HT1080 (cell line): ENCODE measurements at regions not wholly inside any gene's neighbourhood (a gene's known extent, or its start where the extent isn't known, plus 50 kb on each side); places are given as distances from the start of the nearest gene placed in this dataset.

Experiments used
- DNase-seq: peaks from one replicate; pipeline ENCODE4 v3.0.0-alpha.2; 2015; ENCODE audit warnings: low read depth

DNA sequence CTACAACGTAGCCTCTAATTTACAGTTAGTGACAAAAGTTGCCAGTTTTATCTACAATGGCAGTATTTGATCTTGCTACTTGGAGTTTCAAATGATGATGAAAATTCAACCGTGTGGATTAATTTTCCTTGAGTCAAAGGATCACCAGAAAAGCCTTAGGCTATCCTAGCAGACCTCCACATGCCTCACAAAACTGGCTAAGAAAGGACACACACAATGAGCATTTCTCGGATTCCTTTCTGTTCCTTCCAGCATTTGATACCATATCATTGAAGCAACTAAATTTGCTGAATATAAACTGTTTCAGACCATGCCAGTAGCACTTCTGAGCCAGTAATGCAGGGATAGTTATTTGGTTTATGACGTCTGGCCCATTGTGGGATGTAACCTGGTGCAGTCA lies 587.4 kb upstream of the MDFIC2 start:
- no peak for DNase-seq

GRCh38 chr3:70890020-70890394 lies 577.6 kb upstream of the MDFIC2 start:
- no peak for DNase-seq

GRCh38 chr3:70889162-70890019 lies 577.0 kb upstream of the MDFIC2 start:
- DNase-seq, result no peak

DNA sequence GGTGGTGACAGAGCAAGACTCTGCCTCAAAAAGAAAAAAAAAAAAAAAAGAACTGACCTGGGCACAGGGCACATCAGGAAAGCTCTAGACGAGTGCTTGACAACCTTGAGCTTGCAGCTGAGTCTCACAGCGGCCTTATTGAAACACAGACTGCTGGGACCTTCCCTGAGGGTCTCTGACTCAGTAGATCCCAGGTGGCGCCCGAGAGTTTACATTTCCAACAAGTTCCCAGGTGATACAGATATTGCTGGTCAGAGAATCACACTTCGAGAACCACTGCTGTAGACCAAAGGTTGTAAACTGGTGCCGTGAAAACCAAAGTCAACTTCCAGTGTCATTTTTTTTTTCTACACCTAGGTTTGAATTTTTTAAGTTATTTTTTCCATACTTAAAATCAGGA lies 573.2 kb upstream of the MDFIC2 start:
- no peak for DNase-seq

GRCh38 chr3:70882104-70882503 lies 569.7 kb upstream of the MDFIC2 start:
- DNase-seq, result peak; percentile 39

DNA sequence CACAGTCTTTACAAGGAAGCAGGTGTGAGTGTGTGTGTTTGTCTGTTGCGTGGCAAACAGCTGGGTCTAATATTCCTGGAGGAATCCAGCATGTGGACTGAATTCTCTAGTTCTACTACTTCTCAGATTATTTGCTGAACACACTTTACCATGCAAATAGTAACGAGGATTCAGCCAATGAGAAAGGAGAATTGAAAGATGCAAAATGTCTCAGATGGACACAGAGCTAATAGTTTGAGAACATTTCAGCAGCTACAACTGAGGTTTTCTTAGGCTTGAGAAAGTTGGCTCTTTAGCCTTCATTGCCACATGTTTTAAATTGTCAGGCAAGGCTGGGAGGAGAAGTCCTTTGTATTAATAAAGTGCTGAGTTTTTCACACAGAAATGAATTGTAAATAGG lies 568.0 kb upstream of the MDFIC2 start:
- no peak for DNase-seq

DNA sequence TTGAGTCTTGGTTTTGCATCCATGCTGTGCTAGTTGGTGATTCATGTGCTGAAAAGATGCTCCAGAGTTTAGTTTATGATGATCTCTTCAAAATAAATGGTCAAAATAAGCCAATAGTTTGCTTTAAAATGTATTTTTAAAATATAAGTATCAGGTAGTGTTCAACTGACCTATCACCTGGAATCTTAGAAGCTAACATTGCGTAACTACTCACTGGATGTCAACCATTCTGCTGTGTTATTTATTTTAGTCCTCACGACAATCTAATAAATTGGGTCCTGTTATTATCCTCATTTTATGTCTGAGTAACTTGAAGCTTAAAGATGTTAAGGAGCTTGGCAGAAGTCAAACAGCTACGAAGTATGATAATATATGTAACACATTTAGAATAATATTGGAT lies 563.7 kb upstream of the MDFIC2 start:
- no peak for DNase-seq

- DNase-seq, result no peak
Measured at GRCh38 chr3:70874196-70874595, 561.8 kb upstream of the MDFIC2 start.

DNA sequence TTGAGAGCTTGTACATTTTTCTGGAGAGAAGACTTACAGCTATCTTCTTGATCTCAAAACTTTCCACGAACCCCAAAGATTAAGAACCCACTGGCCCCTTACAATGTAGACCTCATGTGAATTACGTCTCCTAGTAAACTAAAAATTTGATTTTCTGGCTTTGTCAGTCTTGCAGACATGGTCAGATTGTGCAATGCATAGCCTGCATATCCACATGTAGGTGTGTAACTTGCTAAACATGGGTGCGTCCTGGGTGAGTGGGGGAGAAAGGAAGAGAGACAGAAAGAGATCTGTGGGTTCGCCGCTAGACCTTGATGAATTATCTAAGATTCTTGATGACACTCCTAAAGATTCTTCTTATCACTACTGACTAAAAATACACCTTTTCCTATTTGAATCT lies 561.2 kb upstream of the MDFIC2 start:
- DNase-seq, result no peak

- DNase-seq, result peak; percentile 78
Measured at GRCh38 chr3:70871909-70872656, 559.6 kb upstream of the MDFIC2 start.

DNA sequence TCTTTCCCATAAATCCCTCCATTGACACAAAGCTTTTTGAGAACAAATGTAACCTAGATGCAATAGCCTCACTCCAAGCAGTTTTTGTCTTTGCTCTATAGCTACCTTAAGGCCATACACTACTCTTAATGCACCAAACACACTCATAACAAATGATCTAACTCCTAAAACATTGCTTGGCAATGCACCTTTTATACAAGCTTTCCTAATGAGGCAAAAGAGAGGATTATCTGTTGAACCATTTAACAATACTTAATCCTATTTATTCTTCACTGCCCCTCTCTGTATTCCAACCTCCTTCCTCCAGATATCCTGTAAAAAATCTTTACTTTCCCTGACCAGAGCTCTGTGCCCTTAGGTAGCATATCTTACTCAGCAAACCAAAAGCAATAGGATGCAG lies 558.1 kb upstream of the MDFIC2 start:
- no peak for DNase-seq

- no peak for DNase-seq
Measured at GRCh38 chr3:70868561-70868960, 556.1 kb upstream of the MDFIC2 start.

GRCh38 chr3:70863049-70863448 lies 550.6 kb upstream of the MDFIC2 start:
- DNase-seq, result no peak

DNA sequence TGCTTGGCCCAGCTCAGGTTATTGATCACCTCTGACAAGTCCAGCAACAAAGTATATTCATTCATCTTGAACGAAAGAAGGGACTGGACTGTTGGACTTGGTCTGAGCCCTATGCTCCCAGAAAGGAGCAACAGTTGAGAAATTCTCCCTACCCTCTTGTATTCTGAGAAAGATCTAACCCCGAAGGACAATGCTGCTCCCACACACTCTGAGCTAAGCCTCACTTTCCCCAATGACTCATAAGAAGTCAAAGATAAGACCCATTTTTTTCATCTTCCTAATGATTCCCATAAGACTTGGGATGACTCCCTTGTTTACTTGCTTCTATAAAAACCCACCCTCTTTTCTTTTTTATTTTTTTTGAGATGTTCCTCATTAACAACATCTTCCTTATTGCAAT lies 549.4 kb upstream of the MDFIC2 start:
- DNase-seq, result no peak

GRCh38 chr3:70861234-70861633 lies 548.8 kb upstream of the MDFIC2 start:
- DNase-seq, result peak; percentile 33

GRCh38 chr3:70857916-70858315 lies 545.5 kb upstream of the MDFIC2 start:
- no peak for DNase-seq

DNA sequence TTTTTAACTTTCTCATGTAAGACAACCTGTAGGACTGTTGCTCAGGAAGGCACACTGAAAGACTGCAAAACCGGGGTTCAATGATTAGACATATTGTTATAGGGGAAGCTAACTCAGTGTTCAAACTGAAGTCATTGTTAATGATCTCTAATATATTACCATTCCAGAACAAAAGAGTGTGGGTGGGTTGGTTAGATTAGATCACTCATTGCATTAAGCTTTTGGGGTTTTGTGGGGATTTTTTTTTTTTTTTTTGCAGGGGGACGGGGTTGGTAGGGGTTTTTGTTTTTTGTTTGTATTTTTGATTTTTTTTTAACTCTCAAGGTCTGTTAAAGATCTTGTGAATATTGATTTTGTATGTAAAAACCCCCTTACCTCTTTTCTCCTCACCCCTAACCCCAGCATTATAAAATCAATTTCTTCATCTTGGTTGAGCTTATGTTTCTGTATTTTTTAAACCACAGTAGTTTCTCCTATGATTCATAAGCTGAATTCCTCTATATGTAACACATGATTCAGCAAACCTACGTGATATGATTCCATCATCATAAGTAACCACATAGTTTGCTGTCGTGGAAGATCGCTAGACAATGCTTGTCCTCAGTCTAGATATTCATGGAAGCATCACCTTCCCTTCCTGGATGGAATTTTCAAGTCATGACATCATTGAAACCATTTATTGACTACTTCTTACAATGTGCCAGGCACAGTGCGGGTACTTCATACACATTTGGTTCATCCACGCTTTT lies 544.1 kb upstream of the MDFIC2 start:
- peak; percentile 82 for DNase-seq

- DNase-seq, result no peak
Measured at GRCh38 chr3:70855149-70855548, 542.7 kb upstream of the MDFIC2 start.

- no peak for DNase-seq
Measured at GRCh38 chr3:70854108-70854507, 541.7 kb upstream of the MDFIC2 start.

DNA sequence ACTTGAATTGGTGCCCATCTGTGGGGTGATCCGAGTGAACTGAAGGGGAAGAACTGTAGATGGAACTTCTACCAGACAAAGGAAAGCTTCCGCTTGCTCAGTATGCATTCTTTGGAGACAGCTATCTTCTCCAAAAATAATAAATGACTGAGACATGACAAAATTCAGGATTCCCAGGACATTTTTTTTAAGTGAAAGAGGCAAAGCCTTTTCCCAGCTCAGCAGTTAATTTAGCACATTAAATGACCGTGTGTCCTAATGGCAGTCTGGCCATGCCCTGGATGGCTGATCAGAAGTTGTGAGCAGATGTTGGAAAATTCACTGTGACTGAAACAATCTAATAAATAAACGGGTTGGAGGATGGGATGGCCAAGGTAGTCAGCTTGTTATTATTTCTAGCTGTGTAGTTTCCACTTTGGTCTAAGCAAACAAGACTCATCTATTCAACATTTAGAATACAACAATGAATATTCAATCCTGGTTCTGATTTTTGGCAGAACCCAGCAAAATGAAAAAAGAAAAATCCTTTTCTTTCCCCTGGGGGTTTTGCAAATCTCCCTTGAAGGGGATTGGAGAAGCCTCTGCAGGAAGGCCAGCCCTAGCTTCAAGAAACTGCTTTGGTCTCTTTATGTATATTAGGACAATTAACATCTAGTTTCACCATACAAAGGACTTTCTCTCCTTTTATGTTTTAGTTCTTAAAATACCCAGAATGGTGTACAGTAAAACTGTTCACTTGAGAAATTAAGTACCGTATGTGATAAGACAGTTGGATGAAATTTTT lies 540.9 kb upstream of the MDFIC2 start:
- no peak for DNase-seq
